SK-N-SH treated with all-trans-retinoic acid at 6 μM for 48 hours (cell line): ENCODE measurements at regions not wholly inside any gene's neighbourhood (a gene's known extent, or its start where the extent isn't known, plus 50 kb on each side); places are given as distances from the start of the nearest gene placed in this dataset.

Experiments used
- ATAC-seq: fragments of 200-7000 bp; cut with Tn5 transposase; 3 replicates; pipeline ENCODE4 v1.9.1; 2020; ENCODE audit warnings: mild to moderate bottlenecking, moderate library complexity
- BACH2 ChIP-seq: fragments of 250-450 bp; sonication (Bioruptor Pico); IDR thresholded peaks from 2 replicates; pipeline ENCODE4 v1.9.0; 2021; ENCODE audit warnings: mild to moderate bottlenecking, borderline replicate concordance
- CSDC2 ChIP-seq: fragments of 250-450 bp; sonication (Bioruptor Pico); IDR thresholded peaks from 2 replicates; pipeline ENCODE4 v1.5.0; 2020; ENCODE audit warnings: mild to moderate bottlenecking, moderate library complexity
- CSRNP3 ChIP-seq: fragments of 250-450 bp; sonication (Bioruptor Pico); IDR thresholded peaks from 2 replicates; pipeline ENCODE4 v1.5.1; 2021; ENCODE audit warnings: mild to moderate bottlenecking, moderate library complexity
- ESRRG ChIP-seq: fragments of 250-450 bp; sonication (Bioruptor Pico); IDR thresholded peaks from 2 replicates; pipeline ENCODE4 v1.6.1; 2021; ENCODE audit warnings: mild to moderate bottlenecking
- GLIS3 ChIP-seq: fragments of 250-450 bp; sonication (Bioruptor Pico); IDR thresholded peaks from 2 replicates; pipeline ENCODE4 v1.5.0; 2020; ENCODE audit warnings: mild to moderate bottlenecking, moderate library complexity
- ISL1 ChIP-seq: fragments of 250-450 bp; sonication (Bioruptor Pico); IDR thresholded peaks from 2 replicates; pipeline ENCODE4 v2.1.2; 2022; ENCODE audit warnings: mild to moderate bottlenecking, moderate library complexity
- OSR1 ChIP-seq: fragments of 250-450 bp; sonication (Bioruptor Pico); IDR thresholded peaks from 2 replicates; pipeline ENCODE4 v1.8.0; 2022; ENCODE audit warnings: moderate library complexity, mild to moderate bottlenecking, inconsistent platforms
- PATZ1 ChIP-seq: fragments of 250-450 bp; sonication (Bioruptor Pico); IDR thresholded peaks from 2 replicates; pipeline ENCODE4 v1.8.0; 2020; ENCODE audit warnings: mild to moderate bottlenecking, moderate library complexity, borderline replicate concordance
- POU6F1 ChIP-seq: fragments of 250-450 bp; sonication (Bioruptor Pico); IDR thresholded peaks from 2 replicates; pipeline ENCODE4 v1.8.0; 2021; ENCODE audit warnings: low read depth, mild to moderate bottlenecking, moderate library complexity, borderline replicate concordance
- PPARA ChIP-seq: fragments of 250-450 bp; sonication (Bioruptor Pico); IDR thresholded peaks from 2 replicates; pipeline ENCODE4 v1.5.0; 2020; ENCODE audit warnings: mild to moderate bottlenecking, borderline replicate concordance
- RARB ChIP-seq: fragments of 250-450 bp; sonication (Bioruptor Pico); IDR thresholded peaks from 2 replicates; pipeline ENCODE4 v1.8.0; 2021; ENCODE audit warnings: mild to moderate bottlenecking, moderate library complexity
- SNAI2 ChIP-seq: fragments of 250-450 bp; sonication (Bioruptor Pico); IDR thresholded peaks from 2 replicates; pipeline ENCODE4 v1.5.0; 2020; ENCODE audit warnings: mild to moderate bottlenecking, moderate library complexity
- TCF4 ChIP-seq: fragments of 250-450 bp; sonication (Bioruptor Pico); IDR thresholded peaks from 2 replicates; pipeline ENCODE4 v1.8.0; 2021; ENCODE audit warnings: mild to moderate bottlenecking, moderate library complexity, borderline replicate concordance
- TOX ChIP-seq: fragments of 250-450 bp; sonication (Bioruptor Pico); IDR thresholded peaks from 2 replicates; pipeline ENCODE4 v1.8.0; 2021; ENCODE audit warnings: mild to moderate bottlenecking, moderate library complexity, borderline replicate concordance
- TSHZ2 ChIP-seq: fragments of 250-450 bp; sonication (Bioruptor Pico); IDR thresholded peaks from 2 replicates; pipeline ENCODE4 v1.5.0; 2020; ENCODE audit warnings: mild to moderate bottlenecking, moderate library complexity
- ZC3H10 ChIP-seq: fragments of 250-450 bp; sonication (Bioruptor Pico); IDR thresholded peaks from 2 replicates; pipeline ENCODE4 v1.5.1; 2021; ENCODE audit warnings: mild to moderate bottlenecking, moderate library complexity
- ZNF565 ChIP-seq: fragments of 450-650 bp; formaldehyde crosslinking; conservative IDR thresholded peaks from 2 replicates; pipeline ENCODE4 v1.5.0; 2020; ENCODE audit warnings: low read depth, mild to moderate bottlenecking, moderate library complexity
- ZNF70 ChIP-seq: fragments of 450-650 bp; formaldehyde crosslinking; IDR thresholded peaks from 2 replicates; pipeline ENCODE4 v1.5.0; 2020; ENCODE audit warnings: mild to moderate bottlenecking, moderate library complexity
- ZNF8 ChIP-seq: fragments of 450-650 bp; formaldehyde crosslinking; IDR thresholded peaks from 2 replicates; pipeline ENCODE4 v1.5.0; 2020; ENCODE audit warnings: mild to moderate bottlenecking, moderate library complexity

- no peak for ATAC-seq
- TF ChIP-seq SNAI2 (CRISPR knock-in tag), result no peak
- TF ChIP-seq ZNF8 (CRISPR knock-in tag), result no peak
- TF ChIP-seq CSRNP3 (CRISPR knock-in tag), result no peak
- TF ChIP-seq BACH2, result no peak
- TF ChIP-seq RARB, result no peak
- no peak for TF ChIP-seq OSR1
- TF ChIP-seq PPARA (CRISPR knock-in tag), result no peak
- TF ChIP-seq ISL1 (CRISPR knock-in tag), result no peak
Measured at GRCh38 chr7:114073701-114074100, 154.9 kb upstream of the PPP1R3A start.

- TF ChIP-seq ZNF8 (CRISPR knock-in tag) (no peak), GLIS3 (CRISPR knock-in tag) (no peak), TOX (CRISPR knock-in tag) (no peak), ZNF70 (no peak), ISL1 (CRISPR knock-in tag) (no peak), TCF4 (CRISPR knock-in tag) (no peak), PATZ1 (CRISPR knock-in tag) (no peak), POU6F1 (CRISPR knock-in tag) (no peak), SNAI2 (CRISPR knock-in tag) (no peak), ZC3H10 (no peak), TSHZ2 (CRISPR knock-in tag) (no peak), ESRRG (CRISPR knock-in tag) (no peak), ZNF565 (CRISPR knock-in tag) (no peak), OSR1 (no peak), CSDC2 (CRISPR knock-in tag) (no peak), PPARA (CRISPR knock-in tag) (no peak)
- ATAC-seq, result no peak
Measured at GRCh38 chr7:114070246-114070645, 151.4 kb upstream of the PPP1R3A start.

- no peak for ATAC-seq
- TF ChIP-seq ZNF70, result no peak
- no peak for TF ChIP-seq OSR1
- no peak for TF ChIP-seq ZNF565 (CRISPR knock-in tag)
- no peak for TF ChIP-seq RARB
- no peak for TF ChIP-seq TSHZ2 (CRISPR knock-in tag)
- TF ChIP-seq GLIS3 (CRISPR knock-in tag), result no peak
Measured at GRCh38 chr7:114062810-114063209, 144.0 kb upstream of the PPP1R3A start.
